Kasumi-1 (cell line): ENCODE measurements at regions not wholly inside any gene's neighbourhood (a gene's known extent, or its start where the extent isn't known, plus 50 kb on each side); places are given as distances from the start of the nearest gene placed in this dataset.
A peak's percentile ranks its signal among the peaks of the same experiment; 100 is the strongest.

Experiments
- DNase-seq, 2 experiments: peaks; one replicate each; lab custom pipeline; 2025; lab: John Stamatoyannopoulos, UW

GRCh38 chr13:103203735-103204330 is 137.6 kb upstream of the SLC10A2 start:
- no peak for DNase-seq

DNA sequence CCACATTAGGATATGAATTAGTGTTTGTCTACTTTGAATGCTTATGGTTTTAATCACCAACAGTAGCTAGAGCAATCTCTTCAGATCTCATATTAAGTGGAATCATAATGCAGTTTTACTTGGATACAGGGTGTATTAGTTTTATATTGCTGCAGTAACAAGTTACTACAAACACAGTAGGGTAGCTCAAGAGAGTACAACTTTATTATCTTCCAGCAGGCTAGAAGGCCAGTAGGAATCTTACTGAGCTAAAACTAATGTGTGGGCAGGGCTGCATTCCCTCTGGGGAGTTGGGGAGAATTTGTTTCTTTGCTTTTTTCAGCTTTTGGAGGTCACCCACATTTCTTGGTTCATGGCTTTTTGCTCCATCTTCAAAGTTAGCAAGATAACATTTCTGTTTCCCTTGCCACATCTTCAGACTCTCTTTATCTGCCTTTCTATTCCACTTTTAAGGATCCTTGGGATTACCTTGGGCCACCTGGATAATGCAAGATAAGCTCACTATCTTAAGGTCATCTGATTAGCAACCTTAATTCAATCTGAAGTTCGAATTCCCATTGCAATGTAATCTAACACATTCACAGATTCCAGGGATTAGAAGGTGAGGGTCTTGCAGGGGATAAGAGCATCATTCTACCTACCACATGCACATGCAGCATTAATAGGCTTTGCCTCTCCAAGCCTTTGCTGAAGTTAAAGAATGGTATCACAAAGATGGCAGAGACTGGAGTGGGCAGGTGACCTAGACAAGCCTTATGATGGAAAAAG is 134.1 kb upstream of the SLC10A2 start:
- no peak for DNase-seq

GRCh38 chr13:103199380-103200088 is 133.3 kb upstream of the SLC10A2 start:
- DNase-seq, result no peak

DNA sequence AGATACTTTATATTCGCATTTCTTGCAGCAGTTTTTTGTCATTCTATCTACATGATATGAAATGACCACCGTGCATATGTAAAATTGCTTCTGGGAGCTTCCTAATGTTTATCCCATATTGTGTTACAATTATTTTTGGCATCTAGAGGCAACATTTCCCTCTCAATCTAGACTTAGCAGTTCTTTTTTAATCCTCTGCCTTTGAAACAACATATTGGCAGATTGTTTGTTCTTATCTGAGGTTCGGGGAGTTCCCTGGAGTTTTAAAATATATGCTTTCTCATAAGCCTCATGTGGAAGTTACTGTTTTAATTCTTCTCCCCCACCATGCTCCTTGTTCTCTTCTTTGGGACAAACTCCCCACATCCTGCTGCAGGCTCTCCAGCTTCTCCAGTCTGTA is 130.1 kb upstream of the SLC10A2 start:
- DNase-seq, result no peak

GRCh38 chr13:103195762-103196161 is 129.5 kb upstream of the SLC10A2 start:
- no peak for DNase-seq

GRCh38 chr13:103194871-103195270 is 128.7 kb upstream of the SLC10A2 start:
- DNase-seq, result no peak

DNA sequence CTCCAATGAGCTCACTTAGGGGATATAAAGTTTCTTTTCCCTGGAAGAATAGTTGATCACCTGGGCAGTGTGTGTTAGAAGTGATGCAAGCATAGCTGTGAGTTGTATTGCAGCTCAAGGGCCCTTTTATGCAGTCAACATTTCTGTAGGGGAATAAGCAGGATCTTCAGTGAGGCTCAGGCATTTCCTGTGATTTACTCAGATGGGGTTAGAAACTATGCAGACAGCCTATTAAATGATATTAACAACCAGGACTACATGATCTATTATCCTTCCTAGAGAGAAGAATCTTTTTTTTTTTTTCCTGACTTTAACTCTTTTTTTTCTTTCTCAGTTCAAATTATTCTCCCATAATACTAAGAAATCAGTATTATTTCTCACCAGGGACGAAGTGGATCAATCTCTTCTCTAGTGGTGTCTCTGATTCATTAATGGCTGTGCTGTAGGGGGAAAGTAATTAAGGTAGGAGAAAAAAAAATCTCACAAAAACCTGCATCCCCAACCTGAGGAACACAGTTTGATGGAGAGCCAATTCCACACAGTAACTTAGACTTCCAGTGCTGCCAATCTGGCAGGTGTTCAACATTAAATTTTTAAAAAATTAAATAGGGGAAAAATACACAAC is 126.4 kb upstream of the SLC10A2 start:
- no peak for DNase-seq

- no peak for DNase-seq
Observed at GRCh38 chr13:103190841-103191240, 124.6 kb upstream of the SLC10A2 start.

DNA sequence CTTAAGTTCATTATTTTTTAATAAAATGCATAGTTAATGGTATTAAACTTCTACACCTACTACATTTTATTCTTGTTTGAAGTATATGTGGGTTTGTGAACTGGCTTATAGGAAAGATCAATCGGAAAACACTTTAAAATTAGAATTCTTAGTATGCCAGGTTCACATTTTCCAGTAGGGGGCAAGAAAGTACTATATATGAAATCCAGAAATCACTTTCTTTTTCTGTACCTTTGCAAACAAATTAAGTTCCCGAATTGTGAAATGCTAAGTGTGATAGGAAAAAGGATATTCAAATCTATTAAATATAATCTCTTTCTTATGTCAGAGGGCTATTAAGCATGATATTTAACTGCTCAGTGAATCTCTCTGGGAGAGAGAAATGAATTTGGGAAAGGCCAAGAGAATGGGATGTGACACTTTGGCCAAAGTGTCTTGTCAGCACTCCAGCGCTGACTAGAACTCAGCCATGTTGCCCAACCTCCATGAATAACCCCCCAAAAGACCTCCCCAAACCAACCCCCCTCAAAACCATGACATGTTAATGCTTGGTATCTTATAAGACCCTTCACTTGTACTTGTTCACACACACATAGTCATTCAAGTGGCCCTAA is 122.6 kb upstream of the SLC10A2 start:
- peak; percentile 66 to 80 for DNase-seq

GRCh38 chr13:103187721-103188156 is 121.5 kb upstream of the SLC10A2 start:
- DNase-seq, result no peak

- DNase-seq, result no peak
Observed at GRCh38 chr13:103184413-103184812, 118.2 kb upstream of the SLC10A2 start.

- DNase-seq, result no peak
Observed at GRCh38 chr13:103178986-103179943, 113.0 kb upstream of the SLC10A2 start.

DNA sequence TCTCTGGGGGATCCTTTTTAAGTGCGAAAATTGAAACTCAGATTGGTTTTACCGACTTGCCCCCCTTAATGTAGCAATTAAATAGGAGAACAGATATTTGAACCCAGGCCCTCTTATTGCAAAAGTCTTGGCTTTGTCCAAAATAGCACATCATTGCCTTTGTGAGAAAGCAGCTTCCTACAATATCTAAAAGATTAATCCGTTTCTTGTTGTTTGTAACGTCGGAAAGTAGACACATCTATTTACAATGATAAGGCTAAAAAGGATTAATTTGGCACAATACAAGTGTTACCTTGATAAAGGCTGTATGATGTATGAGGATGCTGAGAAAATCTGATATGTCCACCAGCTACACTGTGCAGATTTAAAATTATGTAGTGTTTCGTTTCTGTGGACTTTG is 108.7 kb upstream of the SLC10A2 start:
- no peak for DNase-seq

DNA sequence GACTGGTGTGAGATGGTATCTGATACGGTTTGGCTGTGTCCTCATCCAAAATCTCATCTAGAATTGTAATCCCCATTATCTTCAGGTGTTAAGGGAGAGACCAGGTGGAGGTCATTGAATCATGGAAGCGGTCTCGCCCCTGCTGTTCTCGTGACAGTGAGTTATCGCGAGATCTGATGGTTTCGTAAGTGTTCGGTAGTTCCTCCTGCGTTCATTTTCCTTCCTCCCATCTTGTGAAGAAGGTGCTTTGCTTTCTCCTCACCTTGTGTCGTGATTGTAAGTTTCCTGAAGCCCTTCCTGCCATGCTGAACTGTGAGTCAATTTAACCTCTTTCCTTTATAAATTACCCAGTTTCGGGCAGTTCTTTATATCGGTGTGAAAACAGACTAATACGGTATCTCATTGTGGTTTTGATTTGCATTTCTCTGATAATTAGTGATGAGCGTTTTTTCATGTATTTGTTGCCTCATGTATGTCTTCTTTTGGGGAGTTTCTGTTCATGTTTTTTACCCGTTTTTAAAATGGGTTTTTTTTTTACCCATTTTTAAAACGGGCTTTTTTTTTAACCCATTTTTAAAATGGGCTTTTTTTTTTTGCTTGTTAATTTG is 102.8 kb upstream of the SLC10A2 start:
- no peak for DNase-seq

- no peak for DNase-seq
Observed at GRCh38 chr13:103164251-103164650, 98.0 kb upstream of the SLC10A2 start.

- no peak for DNase-seq
Observed at GRCh38 chr13:103161476-103161875, 95.3 kb upstream of the SLC10A2 start.

DNA sequence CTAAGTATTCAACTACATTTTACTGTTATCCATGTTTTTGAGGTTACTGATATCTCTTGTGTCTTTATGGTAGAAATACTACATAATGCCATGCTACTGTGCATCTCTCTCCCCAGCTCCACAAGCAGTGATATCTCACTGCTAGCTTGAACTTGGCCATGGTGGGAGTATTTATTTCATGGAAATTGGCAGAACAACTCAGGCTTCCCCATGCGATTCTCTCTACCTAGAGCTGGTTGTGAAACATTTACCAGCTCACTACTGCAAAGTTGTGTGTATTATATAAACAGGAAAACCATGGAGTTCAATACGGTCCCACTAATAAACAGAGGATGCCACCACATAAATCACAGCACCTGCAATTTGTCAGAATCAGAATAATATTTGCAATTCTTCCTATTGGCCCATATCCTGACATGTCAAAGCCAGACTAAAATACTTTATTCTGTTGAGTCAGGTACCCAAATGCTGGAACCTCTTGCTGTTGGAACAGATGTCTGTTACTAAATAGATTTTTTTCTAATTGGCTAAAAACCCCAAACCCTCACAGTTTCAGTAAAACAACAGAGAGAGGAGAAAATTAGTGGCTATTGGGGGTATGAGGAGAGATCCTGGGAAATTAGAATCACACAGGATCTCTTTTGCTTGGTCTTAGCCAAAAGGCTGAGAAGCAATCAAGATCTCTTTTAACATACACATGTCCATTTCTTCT is 91.4 kb upstream of the SLC10A2 start:
- no peak for DNase-seq

DNA sequence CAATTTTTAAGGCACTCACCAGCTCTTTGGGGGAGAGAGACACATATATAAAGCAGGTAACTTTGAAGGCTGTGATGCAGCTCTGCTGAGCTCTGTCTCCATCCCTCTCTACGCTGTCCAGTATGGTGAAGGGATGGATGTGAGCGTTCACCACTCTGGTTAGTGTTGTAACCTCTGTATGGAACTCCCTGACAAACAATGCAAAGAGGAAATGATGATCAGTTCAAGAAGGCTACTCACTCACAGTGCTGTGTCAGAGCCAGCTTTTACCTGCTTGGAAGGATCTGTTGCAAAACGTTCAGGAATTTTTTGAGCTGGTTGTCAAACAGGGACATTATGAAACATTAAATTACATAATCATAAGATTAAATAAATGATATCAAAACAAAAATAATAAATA is 90.8 kb upstream of the SLC10A2 start:
- no peak for DNase-seq

GRCh38 chr13:103156346-103156998 is 90.3 kb upstream of the SLC10A2 start:
- no peak for DNase-seq
